ENCODE measurements at regions not wholly inside any gene's neighbourhood (a gene's known extent, or its start where the extent isn't known, plus 50 kb on each side); places are given as distances from the start of the nearest gene placed in this dataset.
"Not testable (repeated sequence)": the region's sequence is repeated elsewhere in the genome, so short reads cannot be mapped to it uniquely, and the experiment has no call there.

- Histone ChIP-seq H3K27ac (replicated peaks in 1 of 4) (no peak overlapping the region), H3K36me3 (no peaks in the 10 kb centered on the region), H3K27me3 (no peaks in the 10 kb centered on the region), H3K4me3 (no peak overlapping the region), H3K4me1 (no peaks in the 10 kb centered on the region), H3K9me3 (no peaks in the 10 kb centered on the region)
- TF ChIP-seq CTCF (IDR thresholded peaks at IDR 0.05) = no peak
- no peak for TF ChIP-seq POLR2AphosphoS5 (IDR thresholded peaks at IDR 0.05)
- no peak for TF ChIP-seq EP300 (IDR thresholded peaks at IDR 0.05)
- no peak for TF ChIP-seq POLR2A (IDR thresholded peaks at IDR 0.05; ENCODE audit: low read depth)
- intact Hi-C loops (cut with DNase I) = no loop called here
- WGBS = 100% methylated on average over 1 of the region's 1 CpG
- DNase-seq (ENCODE audit: extremely low spot score) = no peak
These were observed 64.7 kb upstream of the FAT3 start for GRCh38 chr11:92159931-92160330.

GRCh38 chr11:92157390-92157789 is 67.2 kb upstream of the FAT3 start:
- H3K4me3 ChIP-seq; DNase-seq (ENCODE audit: extremely low spot score); H3K9me3 ChIP-seq; H3K36me3 ChIP-seq; H3K4me1 ChIP-seq; intact Hi-C loops (cut with DNase I); H3K27me3 ChIP-seq; H3K27ac ChIP-seq (replicated peaks in 1 of 4): not testable (repeated sequence)
- 84% methylated on average over 5 of the region's 35 CpGs for WGBS

GRCh38 chr11:92154611-92155010 is 70.0 kb upstream of the FAT3 start:
- 85% methylated on average over 4 of the region's 4 CpGs for whole genome bisulfite sequencing
- Histone ChIP-seq H3K36me3 (no peaks in the 10 kb centered on the region), H3K27ac (replicated peaks in 1 of 4) (no peak overlapping the region), H3K4me1 (no peaks in the 10 kb centered on the region), H3K4me3 (no peak overlapping the region), H3K27me3 (no peaks in the 10 kb centered on the region), H3K9me3 (no peaks in the 10 kb centered on the region)
- intact Hi-C loops (cut with DNase I) = no loop called here
- TF ChIP-seq CTCF (IDR thresholded peaks at IDR 0.05) = no peak
- no peak for TF ChIP-seq POLR2AphosphoS5 (IDR thresholded peaks at IDR 0.05)
- no peak for TF ChIP-seq POLR2A (IDR thresholded peaks at IDR 0.05; ENCODE audit: low read depth)
- no peak for DNase-seq (ENCODE audit: extremely low spot score)

- intact Hi-C loops (cut with DNase I) = no loop called here
- no peak overlapping the region for H3K4me3 ChIP-seq
- H3K27me3 ChIP-seq = no peaks in the 10 kb centered on the region
- WGBS = 77% methylated on average over 2 of the region's 2 CpGs
- H3K27ac ChIP-seq (replicated peaks in 1 of 4) = no peak overlapping the region
- no peaks in the 10 kb centered on the region for H3K36me3 ChIP-seq
- TF ChIP-seq POLR2AphosphoS5 (IDR thresholded peaks at IDR 0.05) (no peak), POLR2A (IDR thresholded peaks at IDR 0.05; ENCODE audit: low read depth) (no peak), CTCF (IDR thresholded peaks at IDR 0.05) (no peak), EP300 (IDR thresholded peaks at IDR 0.05) (no peak)
- no peak for DNase-seq (ENCODE audit: extremely low spot score)
- no peaks in the 10 kb centered on the region for H3K9me3 ChIP-seq
- no peaks in the 10 kb centered on the region for H3K4me1 ChIP-seq
These were observed 70.5 kb upstream of the FAT3 start for GRCh38 chr11:92154110-92154509.

- intact Hi-C loops (cut with DNase I) = no loop called here
- no peaks in the 10 kb centered on the region for H3K9me3 ChIP-seq
These were observed 71.1 kb upstream of the FAT3 start for GRCh38 chr11:92153542-92153941.

More at GRCh38 chr11:92153542-92153941, 71.1 kb upstream of the FAT3 start:
- H3K27me3 ChIP-seq = no peaks in the 10 kb centered on the region
- H3K36me3 ChIP-seq = no peaks in the 10 kb centered on the region
- no peak overlapping the region for H3K4me3 ChIP-seq
- H3K4me1 ChIP-seq = no peaks in the 10 kb centered on the region
- no peak for TF ChIP-seq EP300 (IDR thresholded peaks at IDR 0.05)
- TF ChIP-seq CTCF (IDR thresholded peaks at IDR 0.05) = no peak
- no peak for TF ChIP-seq POLR2AphosphoS5 (IDR thresholded peaks at IDR 0.05)
- no peak for TF ChIP-seq POLR2A (IDR thresholded peaks at IDR 0.05; ENCODE audit: low read depth)
- no peak overlapping the region for H3K27ac ChIP-seq (replicated peaks in 1 of 4)
- 81% methylated on average over 2 of the region's 2 CpGs for WGBS
- DNase-seq (ENCODE audit: extremely low spot score) = no peak
